ENCODE measurements at regions not wholly inside any gene's neighbourhood (a gene's known extent, or its start where the extent isn't known, plus 50 kb on each side); places are given as distances from the start of the nearest gene placed in this dataset.
A peak's percentile ranks its signal among the peaks of the same experiment; 100 is the strongest.

GRCh38 chr5:124867137-124867704 lies 120.8 kb upstream of the ZNF608 start:
- H3K27ac Mint-ChIP-seq (ENCODE audit: unreplicated experiment): peak overlapping the region; percentile 29
- H3K4me1 Mint-ChIP-seq: peaks cover 61% of the 10 kb centered on the region
- no peaks in the 10 kb centered on the region for H3K9me3 Mint-ChIP-seq
- no peak for TF ChIP-seq CTCF (conservative IDR thresholded peaks at IDR 0.05)
- no peaks in the 10 kb centered on the region for H3K36me3 Mint-ChIP-seq (ENCODE audit: low read depth)
- H3K4me3 Mint-ChIP-seq: no peak overlapping the region
- peak; percentile 16 for DNase-seq (ENCODE audit: low read depth, low spot score)
- no peaks in the 10 kb centered on the region for H3K27me3 Mint-ChIP-seq (ENCODE audit: low read depth)

- no peak overlapping the region for H3K27ac Mint-ChIP-seq (ENCODE audit: unreplicated experiment)
- no peaks in the 10 kb centered on the region for H3K9me3 Mint-ChIP-seq
- H3K4me1 Mint-ChIP-seq: peaks cover 68% of the 10 kb centered on the region
- no peak for TF ChIP-seq CTCF (conservative IDR thresholded peaks at IDR 0.05)
- no peak for DNase-seq (ENCODE audit: low read depth, low spot score)
- H3K4me3 Mint-ChIP-seq: no peak overlapping the region
- H3K36me3 Mint-ChIP-seq (ENCODE audit: low read depth): no peaks in the 10 kb centered on the region
- no peaks in the 10 kb centered on the region for H3K27me3 Mint-ChIP-seq (ENCODE audit: low read depth)
Observed at GRCh38 chr5:124868676-124869075, 122.2 kb upstream of the ZNF608 start.

- Mint-ChIP-seq H3K9me3 (no peaks in the 10 kb centered on the region), H3K4me1 (peaks cover 71% of the 10 kb centered on the region), H3K4me3 (no peak overlapping the region), H3K36me3 (ENCODE audit: low read depth) (no peaks in the 10 kb centered on the region), H3K27ac (ENCODE audit: unreplicated experiment) (no peak overlapping the region), H3K27me3 (ENCODE audit: low read depth) (no peaks in the 10 kb centered on the region)
- TF ChIP-seq CTCF (conservative IDR thresholded peaks at IDR 0.05): no peak
- DNase-seq (ENCODE audit: low read depth, low spot score): no peak
Observed at GRCh38 chr5:124869426-124870033, 123.1 kb upstream of the ZNF608 start.

- Mint-ChIP-seq H3K9me3 (no peaks in the 10 kb centered on the region), H3K36me3 (ENCODE audit: low read depth) (no peaks in the 10 kb centered on the region), H3K27ac (ENCODE audit: unreplicated experiment) (no peak overlapping the region), H3K4me1 (peaks cover 73% of the 10 kb centered on the region), H3K4me3 (no peak overlapping the region), H3K27me3 (ENCODE audit: low read depth) (no peaks in the 10 kb centered on the region)
- no peak for TF ChIP-seq CTCF (conservative IDR thresholded peaks at IDR 0.05)
- DNase-seq (ENCODE audit: low read depth, low spot score): no peak
Observed at GRCh38 chr5:124870070-124870469, 123.6 kb upstream of the ZNF608 start.

GRCh38 chr5:124871303-124871702 lies 124.9 kb upstream of the ZNF608 start:
- Mint-ChIP-seq H3K9me3 (no peaks in the 10 kb centered on the region), H3K4me1 (peaks cover 72% of the 10 kb centered on the region), H3K36me3 (ENCODE audit: low read depth) (no peaks in the 10 kb centered on the region), H3K27me3 (ENCODE audit: low read depth) (no peaks in the 10 kb centered on the region), H3K27ac (ENCODE audit: unreplicated experiment) (no peak overlapping the region), H3K4me3 (no peak overlapping the region)
- DNase-seq (ENCODE audit: low read depth, low spot score): no peak
- no peak for TF ChIP-seq CTCF (conservative IDR thresholded peaks at IDR 0.05)

All from neural crest cell (in vitro differentiated cells).